Stimulated activated effector memory CD8-positive, alpha-beta T cell treated with anti-CD3 and anti-CD28 coated beads, Interleukin-12 subunit alpha, Interleukin-12 subunit beta, amount 100 ng/mL, for 72 hours (primary cell): ENCODE measurements at regions not wholly inside any gene's neighbourhood (a gene's known extent, or its start where the extent isn't known, plus 50 kb on each side); places are given as distances from the start of the nearest gene placed in this dataset.
"Not testable (repeated sequence)": the region's sequence is repeated elsewhere in the genome, so short reads cannot be mapped to it uniquely, and the experiment has no call there.

Source experiments
- ATAC-seq: fragments of 150-1000 bp; cut with Tn5 transposase; 2 replicates; pipeline ENCODE4 v1.10.0; 2021
- DNase-seq, 2 donors: peaks; one replicate each; pipeline ENCODE4 v3.0.0; 2021 to 2022; ENCODE audit warnings: low spot score in 2 of 2
- H3K27ac Mint-ChIP-seq: one replicate; pipeline ENCODE4 v1.8.0; 2022; ENCODE audit warnings: mild to moderate bottlenecking, mixed read lengths
- H3K36me3 Mint-ChIP-seq: one replicate; pipeline ENCODE4 v1.8.0; 2022; ENCODE audit warnings: mild to moderate bottlenecking, mixed read lengths
- H3K4me1 Mint-ChIP-seq: one replicate; pipeline ENCODE4 v1.8.0; 2022; ENCODE audit warnings: mixed read lengths
- H3K4me3 Mint-ChIP-seq: one replicate; pipeline ENCODE4 v1.8.0; 2022; ENCODE audit warnings: mild to moderate bottlenecking, mixed read lengths
- H3K9me3 Mint-ChIP-seq: one replicate; pipeline ENCODE4 v1.8.0; 2022; ENCODE audit warnings: mixed read lengths

GRCh38 chr7:67344481-67345193, 348.0 kb downstream of the TYW1 start:
- Mint-ChIP-seq H3K27ac (no peak overlapping the region), H3K4me3 (no peak overlapping the region), H3K4me1 (no peaks in the 10 kb centered on the region), H3K36me3 (peaks cover 18% of the 10 kb centered on the region), H3K9me3 (no peaks in the 10 kb centered on the region)
- ATAC-seq (no peak), DNase-seq (no peak)

GRCh38 chr7:67346126-67346525, 349.5 kb downstream of the TYW1 start:
- no peak overlapping the region for H3K4me3 Mint-ChIP-seq
- H3K9me3 Mint-ChIP-seq, result no peaks in the 10 kb centered on the region
- ATAC-seq (no peak), DNase-seq (no peak)
- no peaks in the 10 kb centered on the region for H3K4me1 Mint-ChIP-seq
- peak overlapping the region; percentile 55 for H3K27ac Mint-ChIP-seq
- peaks cover 4% of the 10 kb centered on the region for H3K36me3 Mint-ChIP-seq

- H3K9me3 Mint-ChIP-seq, result no peaks in the 10 kb centered on the region
- no peak for ATAC-seq
- no peak for DNase-seq
- H3K27ac Mint-ChIP-seq, result peak overlapping the region; percentile 55
- no peaks in the 10 kb centered on the region for H3K4me1 Mint-ChIP-seq
- H3K4me3 Mint-ChIP-seq, result no peak overlapping the region
- no peaks in the 10 kb centered on the region for H3K36me3 Mint-ChIP-seq
Measured at GRCh38 chr7:67346876-67347275, 350.2 kb downstream of the TYW1 start.

GRCh38 chr7:67348171-67348570, 351.5 kb downstream of the TYW1 start:
- Mint-ChIP-seq H3K9me3 (no peaks in the 10 kb centered on the region), H3K36me3 (no peaks in the 10 kb centered on the region), H3K4me3 (no peak overlapping the region), H3K4me1 (no peaks in the 10 kb centered on the region), H3K27ac (no peak overlapping the region)
- ATAC-seq, result no peak
- DNase-seq, result peak in 1 of 2 donors; percentile 36

GRCh38 chr7:67357653-67358052, 361.0 kb downstream of the TYW1 start:
- not testable (repeated sequence) for H3K27ac Mint-ChIP-seq, H3K36me3 Mint-ChIP-seq, H3K4me3 Mint-ChIP-seq, H3K4me1 Mint-ChIP-seq, DNase-seq, H3K9me3 Mint-ChIP-seq, ATAC-seq

GRCh38 chr7:67358316-67358715, 361.7 kb downstream of the TYW1 start:
- DNase-seq, H3K4me1 Mint-ChIP-seq, H3K9me3 Mint-ChIP-seq, H3K4me3 Mint-ChIP-seq, H3K36me3 Mint-ChIP-seq, H3K27ac Mint-ChIP-seq, ATAC-seq: not testable (repeated sequence)

- not testable (repeated sequence) for H3K4me3 Mint-ChIP-seq, H3K36me3 Mint-ChIP-seq, H3K27ac Mint-ChIP-seq, H3K4me1 Mint-ChIP-seq, H3K9me3 Mint-ChIP-seq, DNase-seq, ATAC-seq
Measured at GRCh38 chr7:67358738-67359137, 362.1 kb downstream of the TYW1 start.

- ATAC-seq (no peak), DNase-seq (no peak)
- H3K36me3 Mint-ChIP-seq, result no peaks in the 10 kb centered on the region
- H3K9me3 Mint-ChIP-seq, result no peaks in the 10 kb centered on the region
- H3K4me3 Mint-ChIP-seq, result no peak overlapping the region
- peak overlapping the region; percentile 7 for H3K27ac Mint-ChIP-seq
- no peaks in the 10 kb centered on the region for H3K4me1 Mint-ChIP-seq
Measured at GRCh38 chr7:67359900-67360299, 363.3 kb downstream of the TYW1 start.

GRCh38 chr7:67361150-67361549, 364.5 kb downstream of the TYW1 start:
- H3K4me3 Mint-ChIP-seq, result no peak overlapping the region
- H3K36me3 Mint-ChIP-seq, result no peaks in the 10 kb centered on the region
- H3K27ac Mint-ChIP-seq, result no peak overlapping the region
- no peaks in the 10 kb centered on the region for H3K4me1 Mint-ChIP-seq
- DNase-seq (no peak), ATAC-seq (no peak)
- no peaks in the 10 kb centered on the region for H3K9me3 Mint-ChIP-seq

GRCh38 chr7:67364441-67365017, 367.9 kb downstream of the TYW1 start:
- H3K4me1 Mint-ChIP-seq, result no peaks in the 10 kb centered on the region
- ATAC-seq (no peak), DNase-seq (no peak)
- H3K27ac Mint-ChIP-seq, result no peak overlapping the region
- peaks cover 4% of the 10 kb centered on the region for H3K9me3 Mint-ChIP-seq
- H3K36me3 Mint-ChIP-seq, result no peaks in the 10 kb centered on the region
- H3K4me3 Mint-ChIP-seq, result no peak overlapping the region

GRCh38 chr7:67371429-67372305, 375.0 kb downstream of the TYW1 start:
- H3K4me3 Mint-ChIP-seq, result no peak overlapping the region
- ATAC-seq (peak; percentile 79), DNase-seq (peak; percentile 60 to 77)
- peaks cover 8% of the 10 kb centered on the region for H3K9me3 Mint-ChIP-seq
- H3K27ac Mint-ChIP-seq, result no peak overlapping the region
- no peaks in the 10 kb centered on the region for H3K4me1 Mint-ChIP-seq
- H3K36me3 Mint-ChIP-seq, result no peaks in the 10 kb centered on the region

- DNase-seq, H3K27ac Mint-ChIP-seq, H3K9me3 Mint-ChIP-seq, H3K36me3 Mint-ChIP-seq, H3K4me1 Mint-ChIP-seq, ATAC-seq, H3K4me3 Mint-ChIP-seq: not testable (repeated sequence)
Measured at GRCh38 chr7:67373389-67373788, 376.8 kb downstream of the TYW1 start.

- peaks cover 4% of the 10 kb centered on the region for H3K9me3 Mint-ChIP-seq
- H3K4me1 Mint-ChIP-seq, result no peaks in the 10 kb centered on the region
- H3K4me3 Mint-ChIP-seq, result no peak overlapping the region
- no peak for ATAC-seq
- H3K27ac Mint-ChIP-seq, result no peak overlapping the region
- DNase-seq, result no peak
- no peaks in the 10 kb centered on the region for H3K36me3 Mint-ChIP-seq
Measured at GRCh38 chr7:67375427-67375826, 378.8 kb downstream of the TYW1 start.

- H3K4me3 Mint-ChIP-seq, result no peak overlapping the region
- no peak overlapping the region for H3K27ac Mint-ChIP-seq
- no peaks in the 10 kb centered on the region for H3K36me3 Mint-ChIP-seq
- H3K9me3 Mint-ChIP-seq, result peaks cover 4% of the 10 kb centered on the region
- H3K4me1 Mint-ChIP-seq, result no peaks in the 10 kb centered on the region
- ATAC-seq (peak; percentile 74), DNase-seq (peak; percentile 49 to 76)
Measured at GRCh38 chr7:67377939-67378862, 381.6 kb downstream of the TYW1 start.

GRCh38 chr7:67380326-67380725, 383.7 kb downstream of the TYW1 start:
- ATAC-seq (no peak), DNase-seq (no peak)
- Mint-ChIP-seq H3K4me1 (no peaks in the 10 kb centered on the region), H3K27ac (no peak overlapping the region), H3K9me3 (no peaks in the 10 kb centered on the region), H3K4me3 (no peak overlapping the region), H3K36me3 (no peaks in the 10 kb centered on the region)
